ENCODE measurements at regions not wholly inside any gene's neighbourhood (a gene's known extent, or its start where the extent isn't known, plus 50 kb on each side); places are given as distances from the start of the nearest gene placed in this dataset.
A peak's percentile ranks its signal among the peaks of the same experiment; 100 is the strongest.
"Not testable (repeated sequence)": the region's sequence is repeated elsewhere in the genome, so short reads cannot be mapped to it uniquely, and the experiment has no call there.

GRCh38 chr13:50485979-50486935 lies 357.2 kb downstream of the DLEU7 start:
- peak overlapping the region; percentile 44 for H3K4me2 ChIP-seq (ENCODE audit: low read length)
- Mint-ChIP-seq H3K4me3 (ENCODE audit: unreplicated experiment) (no peak overlapping the region), H3K36me3 (ENCODE audit: low read depth, unreplicated experiment) (no peaks in the 10 kb centered on the region)

GRCh38 chr13:50493683-50494082 lies 349.8 kb downstream of the DLEU7 start:
- Histone ChIP-seq H3K4me2 (ENCODE audit: low read length) (no peak overlapping the region), H3K27me3 (ENCODE audit: insufficient read depth, low read length) (no peaks in the 10 kb centered on the region), H3K9me3 (ENCODE audit: insufficient read depth, low read depth, low read length) (no peaks in the 10 kb centered on the region), H3K4me1 (ENCODE audit: insufficient read depth, low read length) (no peaks in the 10 kb centered on the region), H3K27ac (ENCODE audit: low read depth, low read length) (no peak overlapping the region), H3K4me3 (ENCODE audit: insufficient read depth, low read depth, low read length) (no peak overlapping the region), H4K20me1 (ENCODE audit: insufficient read depth, low read length) (no peaks in the 10 kb centered on the region), H3K36me3 (ENCODE audit: insufficient read depth, low read length) (no peaks in the 10 kb centered on the region), H2AFZ (ENCODE audit: low read depth, low read length) (no peak overlapping the region), H3K79me2 (ENCODE audit: insufficient read depth, low read length) (no peaks in the 10 kb centered on the region), H3K9ac (ENCODE audit: low read length) (no peak overlapping the region)
- H3K4me3 Mint-ChIP-seq (ENCODE audit: unreplicated experiment) = no peak overlapping the region
- no peak overlapping the region for H3K27ac Mint-ChIP-seq (ENCODE audit: unreplicated experiment)
- TF ChIP-seq, protein P1, sequence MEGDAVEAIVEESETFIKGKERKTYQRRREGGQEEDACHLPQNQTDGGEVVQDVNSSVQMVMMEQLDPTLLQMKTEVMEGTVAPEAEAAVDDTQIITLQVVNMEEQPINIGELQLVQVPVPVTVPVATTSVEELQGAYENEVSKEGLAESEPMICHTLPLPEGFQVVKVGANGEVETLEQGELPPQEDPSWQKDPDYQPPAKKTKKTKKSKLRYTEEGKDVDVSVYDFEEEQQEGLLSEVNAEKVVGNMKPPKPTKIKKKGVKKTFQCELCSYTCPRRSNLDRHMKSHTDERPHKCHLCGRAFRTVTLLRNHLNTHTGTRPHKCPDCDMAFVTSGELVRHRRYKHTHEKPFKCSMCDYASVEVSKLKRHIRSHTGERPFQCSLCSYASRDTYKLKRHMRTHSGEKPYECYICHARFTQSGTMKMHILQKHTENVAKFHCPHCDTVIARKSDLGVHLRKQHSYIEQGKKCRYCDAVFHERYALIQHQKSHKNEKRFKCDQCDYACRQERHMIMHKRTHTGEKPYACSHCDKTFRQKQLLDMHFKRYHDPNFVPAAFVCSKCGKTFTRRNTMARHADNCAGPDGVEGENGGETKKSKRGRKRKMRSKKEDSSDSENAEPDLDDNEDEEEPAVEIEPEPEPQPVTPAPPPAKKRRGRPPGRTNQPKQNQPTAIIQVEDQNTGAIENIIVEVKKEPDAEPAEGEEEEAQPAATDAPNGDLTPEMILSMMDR (IDR thresholded peaks at IDR 0.05; ENCODE audit: insufficient read depth, low read depth, low read length) = no peak
- no peak for TF ChIP-seq EZH2 (IDR thresholded peaks at IDR 0.05; ENCODE audit: insufficient read depth, low read length)
- H3K9me3 Mint-ChIP-seq (ENCODE audit: unreplicated experiment) = peaks cover under 1% of the 10 kb centered on the region
- H3K4me1 Mint-ChIP-seq (ENCODE audit: low read depth, unreplicated experiment) = no peaks in the 10 kb centered on the region
- H3K36me3 Mint-ChIP-seq (ENCODE audit: low read depth, unreplicated experiment) = no peaks in the 10 kb centered on the region
- H3K27me3 Mint-ChIP-seq (ENCODE audit: low read depth, unreplicated experiment) = no peaks in the 10 kb centered on the region
- DNase-seq (ENCODE audit: low read depth) (no peak), FAIRE-seq (peak; percentile 65)

More at GRCh38 chr13:50485979-50486935, 357.2 kb downstream of the DLEU7 start:
- Histone ChIP-seq H3K4me1 (ENCODE audit: insufficient read depth, low read length) (peaks cover 2% of the 10 kb centered on the region), H3K27me3 (ENCODE audit: insufficient read depth, low read length) (no peaks in the 10 kb centered on the region), H3K9ac (ENCODE audit: low read length) (no peak overlapping the region), H3K36me3 (ENCODE audit: insufficient read depth, low read length) (no peaks in the 10 kb centered on the region), H3K4me3 (ENCODE audit: insufficient read depth, low read depth, low read length) (no peak overlapping the region), H2AFZ (ENCODE audit: low read depth, low read length) (peak overlapping the region; percentile 21), H4K20me1 (ENCODE audit: insufficient read depth, low read length) (no peaks in the 10 kb centered on the region), H3K9me3 (ENCODE audit: insufficient read depth, low read depth, low read length) (no peaks in the 10 kb centered on the region), H3K27ac (ENCODE audit: low read depth, low read length) (no peak overlapping the region), H3K79me2 (ENCODE audit: insufficient read depth, low read length) (no peaks in the 10 kb centered on the region)
- Mint-ChIP-seq H3K9me3 (ENCODE audit: unreplicated experiment) (peaks cover 2% of the 10 kb centered on the region), H3K27ac (ENCODE audit: unreplicated experiment) (no peak overlapping the region), H3K4me1 (ENCODE audit: low read depth, unreplicated experiment) (peaks cover 8% of the 10 kb centered on the region), H3K27me3 (ENCODE audit: low read depth, unreplicated experiment) (no peaks in the 10 kb centered on the region)
- TF ChIP-seq, protein P1 (IDR thresholded peaks at IDR 0.05; ENCODE audit: insufficient read depth, low read depth, low read length) = no peak
- no peak for TF ChIP-seq EZH2 (IDR thresholded peaks at IDR 0.05; ENCODE audit: insufficient read depth, low read length)
- DNase-seq (ENCODE audit: low read depth) = peak; percentile 36
- no peak for FAIRE-seq

GRCh38 chr13:50494138-50494537 lies 349.4 kb downstream of the DLEU7 start:
- Mint-ChIP-seq H3K4me3 (ENCODE audit: unreplicated experiment) (no peak overlapping the region), H3K27me3 (ENCODE audit: low read depth, unreplicated experiment) (no peaks in the 10 kb centered on the region), H3K9me3 (ENCODE audit: unreplicated experiment) (no peaks in the 10 kb centered on the region), H3K27ac (ENCODE audit: unreplicated experiment) (no peak overlapping the region), H3K4me1 (ENCODE audit: low read depth, unreplicated experiment) (no peaks in the 10 kb centered on the region), H3K36me3 (ENCODE audit: low read depth, unreplicated experiment) (no peaks in the 10 kb centered on the region)
- Histone ChIP-seq H3K79me2 (ENCODE audit: insufficient read depth, low read length) (no peaks in the 10 kb centered on the region), H3K27ac (ENCODE audit: low read depth, low read length) (no peak overlapping the region), H3K36me3 (ENCODE audit: insufficient read depth, low read length) (no peaks in the 10 kb centered on the region), H3K4me2 (ENCODE audit: low read length) (no peak overlapping the region), H3K9ac (ENCODE audit: low read length) (no peak overlapping the region), H3K9me3 (ENCODE audit: insufficient read depth, low read depth, low read length) (no peaks in the 10 kb centered on the region), H3K27me3 (ENCODE audit: insufficient read depth, low read length) (no peaks in the 10 kb centered on the region), H3K4me1 (ENCODE audit: insufficient read depth, low read length) (no peaks in the 10 kb centered on the region), H2AFZ (ENCODE audit: low read depth, low read length) (no peak overlapping the region), H3K4me3 (ENCODE audit: insufficient read depth, low read depth, low read length) (no peak overlapping the region), H4K20me1 (ENCODE audit: insufficient read depth, low read length) (no peaks in the 10 kb centered on the region)
- DNase-seq (ENCODE audit: low read depth) = no peak
- no peak for FAIRE-seq
- TF ChIP-seq, protein P1 (IDR thresholded peaks at IDR 0.05; ENCODE audit: insufficient read depth, low read depth, low read length) = no peak
- TF ChIP-seq EZH2 (IDR thresholded peaks at IDR 0.05; ENCODE audit: insufficient read depth, low read length) = no peak

DNA sequence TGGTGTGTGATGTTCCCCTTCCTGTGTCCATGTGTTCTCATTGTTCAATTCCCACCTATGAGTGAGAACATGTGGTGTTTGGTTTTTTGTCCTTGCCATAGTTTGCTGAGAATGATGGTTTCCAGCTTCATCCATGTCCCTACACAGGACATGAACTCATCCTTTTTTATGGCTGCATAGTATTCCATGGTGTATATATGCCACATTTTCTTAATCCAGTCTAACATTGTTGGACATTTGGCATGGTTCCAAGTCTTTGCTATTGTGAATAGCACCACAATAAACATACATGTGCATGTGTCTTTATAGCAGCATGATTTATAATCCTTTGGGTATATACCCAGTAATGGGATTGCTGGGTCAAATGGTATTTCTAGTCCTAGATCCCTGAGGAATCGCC lies 340.3 kb downstream of the DLEU7 start:
- H3K9ac ChIP-seq (ENCODE audit: low read length); H3K27ac Mint-ChIP-seq (ENCODE audit: unreplicated experiment); H3K4me1 ChIP-seq (ENCODE audit: insufficient read depth, low read length); H3K27me3 Mint-ChIP-seq (ENCODE audit: low read depth, unreplicated experiment); H3K4me3 Mint-ChIP-seq (ENCODE audit: unreplicated experiment); H3K4me2 ChIP-seq (ENCODE audit: low read length); H3K27me3 ChIP-seq (ENCODE audit: insufficient read depth, low read length); H3K9me3 ChIP-seq (ENCODE audit: insufficient read depth, low read depth, low read length); H2AFZ ChIP-seq (ENCODE audit: low read depth, low read length); H3K79me2 ChIP-seq (ENCODE audit: insufficient read depth, low read length); FAIRE-seq; H4K20me1 ChIP-seq (ENCODE audit: insufficient read depth, low read length); H3K4me3 ChIP-seq (ENCODE audit: insufficient read depth, low read depth, low read length); H3K4me1 Mint-ChIP-seq (ENCODE audit: low read depth, unreplicated experiment); H3K36me3 ChIP-seq (ENCODE audit: insufficient read depth, low read length); H3K27ac ChIP-seq (ENCODE audit: low read depth, low read length); H3K9me3 Mint-ChIP-seq (ENCODE audit: unreplicated experiment); DNase-seq (ENCODE audit: low read depth); H3K36me3 Mint-ChIP-seq (ENCODE audit: low read depth, unreplicated experiment): not testable (repeated sequence)

Measured in astrocyte (in vitro differentiated cells and primary cell).